Neural crest cell (in vitro differentiated cells): ENCODE measurements at regions not wholly inside any gene's neighbourhood (a gene's known extent, or its start where the extent isn't known, plus 50 kb on each side); places are given as distances from the start of the nearest gene placed in this dataset.

Source experiments
- DNase-seq: peaks from one replicate; pipeline ENCODE4 v3.0.0; 2021; ENCODE audit warnings: low read depth, mixed read lengths, low spot score
- H3K27ac Mint-ChIP-seq: one replicate; pipeline ENCODE4 v1.8.0; 2021; ENCODE audit warnings: mild to moderate bottlenecking, mixed read lengths; ENCODE audit not compliant: unreplicated experiment
- H3K27me3 Mint-ChIP-seq: 2 replicates; pipeline ENCODE4 v1.8.0; 2021; ENCODE audit warnings: low read depth, mild to moderate bottlenecking, mixed read lengths
- H3K36me3 Mint-ChIP-seq: 2 replicates; pipeline ENCODE4 v1.8.0; 2021; ENCODE audit warnings: low read depth, mild to moderate bottlenecking, mixed read lengths
- H3K4me1 Mint-ChIP-seq: 2 replicates; pipeline ENCODE4 v1.8.0; 2021; ENCODE audit warnings: mixed read lengths
- H3K4me3 Mint-ChIP-seq: one replicate; pipeline ENCODE4 v1.8.0; 2021; ENCODE audit warnings: mild to moderate bottlenecking, mixed read lengths
- H3K9me3 Mint-ChIP-seq: 2 replicates; pipeline ENCODE4 v1.8.0; 2021; ENCODE audit warnings: mixed read lengths
- TF ChIP-seq, protein P1 (sequence below): fragments of 200-600 bp; sonication (generic); conservative IDR thresholded peaks from 2 replicates; pipeline ENCODE4 v1.5.0; 2021; ENCODE audit warnings: antibody characterized with exemption, mild to moderate bottlenecking

DNA sequence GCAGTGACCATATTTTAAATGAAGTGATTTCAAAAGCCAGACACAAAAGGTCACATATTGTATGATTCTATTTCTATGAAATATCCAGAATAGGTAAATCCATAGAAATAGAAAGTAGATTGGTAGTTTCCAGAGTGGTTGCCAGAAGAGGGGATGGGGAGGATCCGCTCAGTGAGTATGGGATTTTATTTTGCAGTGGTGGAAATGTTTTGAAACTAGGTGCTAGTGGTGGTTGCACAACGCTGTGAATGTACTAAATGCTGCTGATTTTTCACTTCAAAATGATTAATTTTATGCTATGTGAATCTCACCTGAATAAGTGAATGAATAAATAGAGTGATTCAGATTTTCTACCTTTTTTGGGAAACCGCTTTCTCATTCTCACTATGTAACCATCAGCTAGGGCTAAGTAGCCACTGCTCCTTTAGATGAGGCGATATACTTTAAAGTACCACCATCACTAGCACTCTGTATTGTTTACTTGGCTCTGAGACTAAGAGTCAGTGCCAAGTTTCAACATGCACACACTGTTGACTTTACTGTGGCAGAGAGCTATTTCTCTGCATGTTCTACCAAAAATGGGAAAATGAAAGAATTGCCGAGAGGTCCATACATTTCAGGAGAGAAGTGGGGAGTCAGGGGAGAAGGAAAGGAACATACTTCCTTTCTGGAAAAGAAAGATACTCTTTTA, 90.7 kb upstream of the GOLIM4 start:
- no peaks in the 10 kb centered on the region for H3K27me3 Mint-ChIP-seq
- no peaks in the 10 kb centered on the region for H3K36me3 Mint-ChIP-seq
- no peak overlapping the region for H3K4me3 Mint-ChIP-seq
- peaks cover 5% of the 10 kb centered on the region for H3K9me3 Mint-ChIP-seq
- TF ChIP-seq, protein P1, sequence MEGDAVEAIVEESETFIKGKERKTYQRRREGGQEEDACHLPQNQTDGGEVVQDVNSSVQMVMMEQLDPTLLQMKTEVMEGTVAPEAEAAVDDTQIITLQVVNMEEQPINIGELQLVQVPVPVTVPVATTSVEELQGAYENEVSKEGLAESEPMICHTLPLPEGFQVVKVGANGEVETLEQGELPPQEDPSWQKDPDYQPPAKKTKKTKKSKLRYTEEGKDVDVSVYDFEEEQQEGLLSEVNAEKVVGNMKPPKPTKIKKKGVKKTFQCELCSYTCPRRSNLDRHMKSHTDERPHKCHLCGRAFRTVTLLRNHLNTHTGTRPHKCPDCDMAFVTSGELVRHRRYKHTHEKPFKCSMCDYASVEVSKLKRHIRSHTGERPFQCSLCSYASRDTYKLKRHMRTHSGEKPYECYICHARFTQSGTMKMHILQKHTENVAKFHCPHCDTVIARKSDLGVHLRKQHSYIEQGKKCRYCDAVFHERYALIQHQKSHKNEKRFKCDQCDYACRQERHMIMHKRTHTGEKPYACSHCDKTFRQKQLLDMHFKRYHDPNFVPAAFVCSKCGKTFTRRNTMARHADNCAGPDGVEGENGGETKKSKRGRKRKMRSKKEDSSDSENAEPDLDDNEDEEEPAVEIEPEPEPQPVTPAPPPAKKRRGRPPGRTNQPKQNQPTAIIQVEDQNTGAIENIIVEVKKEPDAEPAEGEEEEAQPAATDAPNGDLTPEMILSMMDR: no peak
- no peaks in the 10 kb centered on the region for H3K4me1 Mint-ChIP-seq
- no peak for DNase-seq
- H3K27ac Mint-ChIP-seq: no peak overlapping the region

DNA sequence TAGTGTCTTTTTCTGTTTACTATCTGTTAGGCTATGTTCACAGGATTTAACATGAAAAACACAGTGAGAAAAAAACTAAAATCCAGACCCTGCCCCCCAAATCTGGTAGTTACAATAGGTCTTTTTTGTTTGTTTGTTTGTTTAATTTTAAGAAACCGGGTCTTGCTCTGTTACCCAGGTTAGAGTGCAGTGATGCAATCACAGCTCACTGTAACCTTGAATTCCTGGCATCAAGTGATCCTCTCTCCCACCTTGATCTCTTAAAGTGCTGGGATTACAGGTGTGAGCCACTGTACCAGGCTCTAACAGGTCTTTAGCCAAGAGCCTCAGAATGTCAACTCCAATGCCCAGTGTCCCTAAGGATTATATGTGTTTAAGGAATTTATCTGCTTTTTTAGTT, 88.0 kb upstream of the GOLIM4 start:
- no peaks in the 10 kb centered on the region for H3K36me3 Mint-ChIP-seq
- no peaks in the 10 kb centered on the region for H3K27me3 Mint-ChIP-seq
- no peak overlapping the region for H3K27ac Mint-ChIP-seq
- H3K9me3 Mint-ChIP-seq: peaks cover 2% of the 10 kb centered on the region
- no peak overlapping the region for H3K4me3 Mint-ChIP-seq
- TF ChIP-seq, protein P1: no peak
- H3K4me1 Mint-ChIP-seq: no peaks in the 10 kb centered on the region
- no peak for DNase-seq

DNA sequence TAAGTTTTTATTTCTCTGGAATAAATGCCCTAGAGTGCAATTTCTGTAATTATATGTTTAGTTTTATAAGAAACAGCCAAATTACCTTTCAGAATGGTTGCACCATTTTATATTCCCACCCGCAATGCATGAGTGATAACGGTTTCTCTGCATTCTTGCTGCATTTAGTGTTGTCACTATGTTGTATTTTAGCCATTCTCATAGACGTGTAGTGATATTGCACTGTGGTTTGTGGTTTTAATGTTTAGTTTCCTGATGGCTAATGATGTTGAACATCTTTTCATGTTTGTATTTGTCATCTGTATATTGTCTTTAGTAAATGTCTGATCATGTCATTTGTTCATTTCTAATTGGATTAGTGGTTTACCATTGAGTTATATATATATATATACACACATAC, 73.0 kb upstream of the GOLIM4 start:
- H3K4me1 Mint-ChIP-seq: peaks cover 6% of the 10 kb centered on the region
- H3K27me3 Mint-ChIP-seq: no peaks in the 10 kb centered on the region
- no peak for DNase-seq
- no peak overlapping the region for H3K27ac Mint-ChIP-seq
- H3K9me3 Mint-ChIP-seq: no peaks in the 10 kb centered on the region
- H3K4me3 Mint-ChIP-seq: no peak overlapping the region
- TF ChIP-seq, protein P1: no peak
- H3K36me3 Mint-ChIP-seq: no peaks in the 10 kb centered on the region

DNA sequence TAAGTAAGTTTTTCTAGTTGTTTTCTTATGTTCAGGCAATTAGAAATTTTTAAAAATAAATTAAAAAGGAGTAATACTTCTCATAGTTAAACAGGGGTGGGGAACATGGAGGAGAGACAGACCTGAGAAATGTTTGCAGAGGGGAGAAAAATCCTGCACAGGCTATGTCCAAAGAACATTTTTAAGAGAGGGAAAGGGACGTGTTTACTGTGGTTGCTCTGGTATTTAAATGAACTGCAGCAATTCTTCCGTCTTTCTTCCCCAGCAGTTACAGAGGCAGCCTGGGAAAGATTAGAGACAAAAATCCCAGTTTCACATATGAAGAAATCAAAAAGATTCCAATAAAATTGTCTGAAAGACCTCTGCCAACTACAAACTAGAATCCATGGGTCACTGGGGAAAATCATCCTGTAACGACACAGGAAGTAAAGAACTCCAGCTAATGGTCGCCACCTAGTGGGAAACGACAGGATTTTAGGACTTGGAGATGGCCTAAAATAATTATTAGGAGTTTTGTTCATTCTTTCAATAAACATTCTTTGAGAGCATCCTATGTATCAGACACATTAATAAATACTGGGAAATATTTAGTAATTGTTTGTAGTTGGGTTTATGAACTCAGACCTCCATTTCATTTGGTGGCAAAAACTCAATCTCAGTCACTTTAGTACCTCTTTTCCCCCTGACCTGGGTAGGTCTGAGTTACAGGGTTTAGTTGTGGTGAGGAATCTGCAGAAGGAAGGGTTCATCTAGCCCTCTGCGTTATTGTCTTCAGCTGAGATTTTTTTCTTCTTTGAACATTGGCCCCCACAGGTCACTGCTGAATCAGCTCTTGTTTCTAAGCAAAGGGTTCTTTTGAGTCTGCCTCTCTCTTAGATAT, 69.9 kb upstream of the GOLIM4 start:
- TF ChIP-seq, protein P1: peak; percentile 85
- Mint-ChIP-seq H3K27me3 (no peaks in the 10 kb centered on the region), H3K4me3 (no peak overlapping the region), H3K27ac (no peak overlapping the region), H3K36me3 (no peaks in the 10 kb centered on the region), H3K4me1 (peaks cover 6% of the 10 kb centered on the region), H3K9me3 (no peaks in the 10 kb centered on the region)
- peak; percentile 55 for DNase-seq

DNA sequence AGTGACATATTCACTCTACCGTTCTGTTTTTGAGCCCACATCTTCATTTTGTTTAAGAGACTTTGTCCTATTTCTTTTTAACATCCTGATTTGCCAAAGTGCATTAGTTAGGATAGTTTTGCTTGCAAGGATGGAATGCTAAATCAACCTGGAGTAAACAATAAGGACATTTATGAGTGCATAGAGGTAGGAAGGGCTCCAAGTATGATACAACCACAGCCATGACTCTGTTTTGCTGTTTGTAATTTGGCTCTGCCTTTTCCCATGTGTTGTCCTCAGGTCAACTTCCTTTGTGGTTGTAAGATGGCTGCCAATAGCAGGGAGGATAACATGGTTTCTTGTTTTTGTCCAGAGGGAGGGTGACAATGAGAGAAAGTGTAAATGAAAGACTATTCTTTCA, 66.4 kb upstream of the GOLIM4 start:
- no peak for DNase-seq
- H3K4me3 Mint-ChIP-seq: no peak overlapping the region
- H3K4me1 Mint-ChIP-seq: peaks cover 6% of the 10 kb centered on the region
- TF ChIP-seq, protein P1: no peak
- no peak overlapping the region for H3K27ac Mint-ChIP-seq
- H3K27me3 Mint-ChIP-seq: no peaks in the 10 kb centered on the region
- no peaks in the 10 kb centered on the region for H3K36me3 Mint-ChIP-seq
- no peaks in the 10 kb centered on the region for H3K9me3 Mint-ChIP-seq
